C4-2B (cell line): ENCODE measurements at regions not wholly inside any gene's neighbourhood (a gene's known extent, or its start where the extent isn't known, plus 50 kb on each side); places are given as distances from the start of the nearest gene placed in this dataset.

Source experiments
- ZFX ChIP-seq: fragments of 450-650 bp; IDR thresholded peaks from 2 replicates; pipeline ENCODE4 v1.6.1; 2017
- TF ChIP-seq, protein P1 (sequence below): fragments of 450-650 bp; conservative IDR thresholded peaks from 2 replicates; pipeline ENCODE4 v1.5.1; 2017; ENCODE audit warnings: mild to moderate bottlenecking

DNA sequence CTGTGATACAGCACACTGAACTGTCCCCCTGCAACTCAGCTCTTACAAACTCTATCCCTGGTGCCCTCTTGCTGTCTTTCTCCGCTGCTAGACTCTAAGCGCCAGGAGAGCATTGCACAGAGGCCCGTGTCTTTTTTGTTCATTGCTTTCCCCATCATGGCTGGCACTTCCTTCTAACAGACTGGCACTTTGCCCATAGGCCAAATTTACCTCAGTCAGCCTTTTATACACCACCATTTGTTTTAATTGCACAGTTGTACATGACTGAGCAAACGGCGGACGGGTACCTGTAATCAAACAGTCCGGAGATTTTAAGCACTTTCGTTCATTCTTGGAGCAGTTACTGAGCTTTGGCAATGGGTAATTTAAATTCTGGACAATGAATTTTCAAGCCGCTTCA lies 102.2 kb upstream of the CLINT1 start:
- TF ChIP-seq, protein P1, sequence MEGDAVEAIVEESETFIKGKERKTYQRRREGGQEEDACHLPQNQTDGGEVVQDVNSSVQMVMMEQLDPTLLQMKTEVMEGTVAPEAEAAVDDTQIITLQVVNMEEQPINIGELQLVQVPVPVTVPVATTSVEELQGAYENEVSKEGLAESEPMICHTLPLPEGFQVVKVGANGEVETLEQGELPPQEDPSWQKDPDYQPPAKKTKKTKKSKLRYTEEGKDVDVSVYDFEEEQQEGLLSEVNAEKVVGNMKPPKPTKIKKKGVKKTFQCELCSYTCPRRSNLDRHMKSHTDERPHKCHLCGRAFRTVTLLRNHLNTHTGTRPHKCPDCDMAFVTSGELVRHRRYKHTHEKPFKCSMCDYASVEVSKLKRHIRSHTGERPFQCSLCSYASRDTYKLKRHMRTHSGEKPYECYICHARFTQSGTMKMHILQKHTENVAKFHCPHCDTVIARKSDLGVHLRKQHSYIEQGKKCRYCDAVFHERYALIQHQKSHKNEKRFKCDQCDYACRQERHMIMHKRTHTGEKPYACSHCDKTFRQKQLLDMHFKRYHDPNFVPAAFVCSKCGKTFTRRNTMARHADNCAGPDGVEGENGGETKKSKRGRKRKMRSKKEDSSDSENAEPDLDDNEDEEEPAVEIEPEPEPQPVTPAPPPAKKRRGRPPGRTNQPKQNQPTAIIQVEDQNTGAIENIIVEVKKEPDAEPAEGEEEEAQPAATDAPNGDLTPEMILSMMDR: no peak
- no peak for TF ChIP-seq ZFX
